ENCODE measurements at regions not wholly inside any gene's neighbourhood (a gene's known extent, or its start where the extent isn't known, plus 50 kb on each side); places are given as distances from the start of the nearest gene placed in this dataset.

DNA sequence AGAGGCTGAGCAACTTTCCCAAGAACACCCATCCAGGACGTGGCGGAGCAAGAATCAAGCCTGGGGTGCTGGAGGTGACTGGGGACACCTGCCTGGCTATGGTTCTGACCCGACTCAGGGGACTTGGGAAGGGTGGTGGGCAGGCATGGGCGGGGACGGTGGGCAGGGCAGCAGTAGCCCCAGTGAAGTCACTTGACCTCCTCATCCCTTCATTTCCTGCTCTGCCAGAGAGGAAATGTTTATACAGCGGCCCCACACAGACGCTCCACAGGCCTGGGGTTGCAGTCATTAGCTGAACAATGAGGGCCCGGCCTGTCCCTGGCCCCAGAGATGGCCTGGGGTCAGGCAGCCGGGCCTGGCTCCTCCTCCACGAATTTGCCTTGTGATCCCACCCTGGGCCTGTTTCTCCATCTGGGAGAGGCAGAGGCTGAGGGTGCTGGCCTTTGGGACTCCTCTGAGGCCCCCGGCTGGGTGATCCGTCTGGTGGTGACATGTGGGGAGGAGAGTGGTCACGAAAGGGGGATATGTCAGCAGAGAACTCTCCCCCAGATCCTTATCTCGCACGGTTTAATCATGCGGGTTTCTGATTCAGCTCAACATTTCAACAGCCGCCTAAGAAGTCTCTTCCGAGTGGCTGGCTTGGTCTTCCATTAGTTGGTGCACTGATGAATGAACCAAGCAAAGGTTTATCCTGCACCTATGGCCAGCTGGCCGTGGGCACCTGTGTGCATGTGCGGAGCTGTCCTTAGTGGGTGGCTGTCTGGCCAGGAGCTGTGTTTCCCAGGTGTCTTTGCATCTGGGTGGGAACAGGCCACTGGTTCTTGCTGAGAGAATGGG, 175.9 kb downstream of the IRF8 start:
- no peak for TF ChIP-seq CTCF (IDR thresholded peaks at IDR 0.05)
- WGBS (ENCODE audit: insufficient coverage) = 74% methylated on average over 9 of the region's 20 CpGs
- no peaks in the 10 kb centered on the region for H3K4me1 Mint-ChIP-seq
- Histone ChIP-seq H3K36me3 (replicated peaks in 1 of 2; ENCODE audit: control insufficient read depth in 1 of 2, insufficient read depth in 2 of 2, low read length in 2 of 2) (no peaks in the 10 kb centered on the region), H4K20me1 (ENCODE audit: insufficient read depth, low read length) (no peaks in the 10 kb centered on the region), H3K4me3 (replicated peaks in 1 of 3; ENCODE audit: low read depth in 2 of 3, low read length in 3 of 3) (no peak overlapping the region), H3K4me1 (ENCODE audit: control insufficient read depth in 1 of 2, insufficient read depth in 2 of 2, low read length in 2 of 2) (no peaks in the 10 kb centered on the region), H3K27ac (ENCODE audit: low read depth in 1 of 2, low read length in 2 of 2) (no peak overlapping the region), H2AFZ (ENCODE audit: insufficient read depth, low read depth, low read length, poor library complexity, severe bottlenecking) (no peak overlapping the region), H3K4me2 (replicated peaks; ENCODE audit: extremely low read depth, low read length, poor library complexity, severe bottlenecking) (no peak overlapping the region), H3K9me3 (replicated peaks in 1 of 2; ENCODE audit: control insufficient read depth in 1 of 2, insufficient read depth in 1 of 2, low read length in 2 of 2) (no peaks in the 10 kb centered on the region), H3K79me2 (ENCODE audit: insufficient read depth, low read length) (no peaks in the 10 kb centered on the region), H3K9ac (ENCODE audit: insufficient read depth, low read length, poor library complexity, severe bottlenecking) (no peak overlapping the region), H3K27me3 (ENCODE audit: control insufficient read depth in 2 of 2, insufficient read depth in 2 of 2, low read length in 2 of 2) (peaks cover 0 to 5% of the 10 kb centered on the region in 2 donors)
- no peaks in the 10 kb centered on the region for H3K36me3 Mint-ChIP-seq
- intact Hi-C loops (cut with micrococcal nuclease) = no loop called here
- peaks cover 0 to 1% (median 0%) of the 10 kb centered on the region in 7 donors for H3K9me3 Mint-ChIP-seq
- H3K4me3 Mint-ChIP-seq = no peak overlapping the region
- no peak for DNase-seq
- H3K27me3 Mint-ChIP-seq (ENCODE audit: low read depth in 3 of 3) = peaks cover 19 to 21% (median 19%) of the 10 kb centered on the region in 3 donors
- H3K27ac Mint-ChIP-seq = peak overlapping the region in 1 of 7 donors; percentile 38

DNA sequence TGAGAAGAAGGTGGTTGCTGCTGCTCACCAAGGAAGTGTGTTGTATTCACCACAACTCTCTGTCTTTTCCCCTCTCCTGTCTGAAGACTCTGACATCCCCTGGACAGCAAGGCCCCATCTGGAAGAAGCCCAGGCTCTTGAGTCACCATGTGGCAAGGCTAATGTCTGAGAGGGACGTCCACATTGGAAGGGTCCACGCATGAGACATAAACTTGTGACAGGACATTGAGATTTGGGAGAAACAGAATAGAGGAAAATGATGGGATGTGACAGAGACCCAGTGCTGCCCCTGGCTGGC, 176.5 kb downstream of the IRF8 start:
- Mint-ChIP-seq H3K4me1 (no peaks in the 10 kb centered on the region), H3K36me3 (no peaks in the 10 kb centered on the region), H3K9me3 (peaks cover 0 to 1% (median 0%) of the 10 kb centered on the region in 7 donors), H3K27ac (no peak overlapping the region), H3K27me3 (ENCODE audit: low read depth in 3 of 3) (peaks cover 19 to 24% (median 20%) of the 10 kb centered on the region in 3 donors), H3K4me3 (no peak overlapping the region)
- no peaks in the 10 kb centered on the region for H3K4me1 ChIP-seq (ENCODE audit: control insufficient read depth in 1 of 2, insufficient read depth in 2 of 2, low read length in 2 of 2)
- H3K79me2 ChIP-seq (ENCODE audit: insufficient read depth, low read length) = no peaks in the 10 kb centered on the region
- no peak overlapping the region for H3K4me2 ChIP-seq (replicated peaks; ENCODE audit: extremely low read depth, low read length, poor library complexity, severe bottlenecking)
- 89% methylated on average over 2 of the region's 2 CpGs for WGBS (ENCODE audit: insufficient coverage)
- no peak for TF ChIP-seq CTCF (IDR thresholded peaks at IDR 0.05)
- no peak overlapping the region for H3K4me3 ChIP-seq (replicated peaks in 1 of 3; ENCODE audit: low read depth in 2 of 3, low read length in 3 of 3)
- no peak overlapping the region for H3K9ac ChIP-seq (ENCODE audit: insufficient read depth, low read length, poor library complexity, severe bottlenecking)
- H3K36me3 ChIP-seq (replicated peaks in 1 of 2; ENCODE audit: control insufficient read depth in 1 of 2, insufficient read depth in 2 of 2, low read length in 2 of 2) = no peaks in the 10 kb centered on the region
- intact Hi-C loops (cut with micrococcal nuclease) = no loop called here
- peaks cover 0 to 3% of the 10 kb centered on the region in 2 donors for H3K27me3 ChIP-seq (ENCODE audit: control insufficient read depth in 2 of 2, insufficient read depth in 2 of 2, low read length in 2 of 2)
- DNase-seq = no peak
- no peaks in the 10 kb centered on the region for H3K9me3 ChIP-seq (replicated peaks in 1 of 2; ENCODE audit: control insufficient read depth in 1 of 2, insufficient read depth in 1 of 2, low read length in 2 of 2)
- H4K20me1 ChIP-seq (ENCODE audit: insufficient read depth, low read length) = no peaks in the 10 kb centered on the region
- no peak overlapping the region for H3K27ac ChIP-seq (ENCODE audit: low read depth in 1 of 2, low read length in 2 of 2)
- no peak overlapping the region for H2AFZ ChIP-seq (ENCODE audit: insufficient read depth, low read depth, low read length, poor library complexity, severe bottlenecking)
